Panc1 (cell line): ENCODE measurements at regions not wholly inside any gene's neighbourhood (a gene's known extent, or its start where the extent isn't known, plus 50 kb on each side); places are given as distances from the start of the nearest gene placed in this dataset.

ENCODE experiments used
- ATAC-seq: fragments of 200-7000 bp; cut with Tn5 transposase; 2 replicates; pipeline ENCODE4 v1.9.1; 2020; ENCODE audit warnings: mild to moderate bottlenecking, moderate library complexity
- BruUV-seq: library from RNA; stranded (reverse); fragments of 400-500 nt; replicated peaks from 2 replicates; lab custom pipeline; 2021; lab: Mats Ljungman, UMichigan
- CTCF ChIA-PET: fragments of 300-600 bp; sonication (Branson Sonifier 250); formaldehyde crosslinking; loops from one replicate; lab custom pipeline; 2022; ENCODE audit warnings: antibody characterized with exemption; lab: Charles Lee
- POLR2A ChIA-PET: fragments of 300-600 bp; sonication (Branson Sonifier 250); formaldehyde crosslinking; loops from one replicate; lab custom pipeline; 2022; ENCODE audit warnings: antibody characterized with exemption; lab: Charles Lee
- DNase-seq: peaks from one replicate; pipeline ENCODE4 v3.0.0-alpha.2; 2010; ENCODE audit warnings: low read depth, low spot score
- H3K27ac ChIP-seq: 2 replicates; pipeline ENCODE4 v1.5.1; 2011; ENCODE audit warnings: mild to moderate bottlenecking, low read length, inconsistent platforms
- H3K27me3 ChIP-seq: fragments of 200-500 bp; sonication (Bioruptor generic); 2 replicates; pipeline ENCODE4 v1.6.0; 2014; ENCODE audit warnings: low read length, inconsistent platforms; ENCODE audit not compliant: control insufficient read depth, insufficient read depth
- H3K36me3 ChIP-seq: fragments of 200-500 bp; sonication (Bioruptor generic); 2 replicates; pipeline ENCODE4 v1.5.1; 2014; ENCODE audit warnings: inconsistent platforms, mild to moderate bottlenecking, low read length, moderate library complexity; ENCODE audit not compliant: control insufficient read depth, insufficient read depth
- H3K4me1 ChIP-seq: 2 replicates; pipeline ENCODE4 v1.5.1; 2011; ENCODE audit warnings: inconsistent platforms, mild to moderate bottlenecking, low read length, moderate library complexity; ENCODE audit not compliant: control insufficient read depth, insufficient read depth
- H3K4me3 ChIP-seq, 2 experiments: 2 replicates each; pipeline ENCODE4 v1.5.1; 2011 to 2012; ENCODE audit warnings: low read depth in 2 of 2, low read length in 2 of 2, mild to moderate bottlenecking in 2 of 2, inconsistent platforms in 1 of 2, moderate library complexity in 1 of 2
- H3K9me3 ChIP-seq: fragments of 200-500 bp; sonication (Bioruptor generic); 2 replicates; pipeline ENCODE4 v1.5.1; 2014; ENCODE audit warnings: low read depth, mild to moderate bottlenecking, inconsistent platforms, low read length, moderate library complexity; ENCODE audit not compliant: control insufficient read depth, insufficient read depth
- CTCF ChIP-seq: fragments of 450-650 bp; IDR thresholded peaks from 2 replicates; pipeline ENCODE4 v1.5.1; 2017; ENCODE audit warnings: mild to moderate bottlenecking
- POLR2AphosphoS5 ChIP-seq: IDR thresholded peaks from 2 replicates; pipeline ENCODE4 v1.6.1; 2012; ENCODE audit warnings: mild to moderate bottlenecking, low read depth, low read length, moderate library complexity
- REST ChIP-seq, 2 experiments: IDR thresholded peaks; 2 replicates each; pipeline ENCODE4 v1.6.1; 2011 to 2012; ENCODE audit warnings: low read depth in 2 of 2, control low read depth in 1 of 2, low read length in 1 of 2, mild to moderate bottlenecking in 1 of 2, moderate library complexity in 1 of 2; ENCODE audit not compliant: insufficient read depth in 1 of 2
- SIN3A ChIP-seq: IDR thresholded peaks from 2 replicates; pipeline ENCODE4 v1.6.1; 2012; ENCODE audit warnings: low read depth, mild to moderate bottlenecking, low read length, moderate library complexity, borderline replicate concordance; ENCODE audit not compliant: insufficient read depth
- TCF7L2 ChIP-seq: IDR thresholded peaks from 2 replicates; pipeline ENCODE4 v1.6.1; 2011; ENCODE audit warnings: mild to moderate bottlenecking, low read depth, low read length, inconsistent platforms
- in situ Hi-C: cut with HindIII; loops from 2 replicates; pipeline ENCODE4 v1.10.0; 2016; ENCODE audit warnings: low sequenced_read_pairs, low pct_unique_long_range_greater_than_20kb
- intact Hi-C: fragments of 100-400 bp; cut with micrococcal nuclease; formaldehyde crosslinking; loops from one replicate; pipeline ENCODE4 v1.10.0; 2022; ENCODE audit not compliant: unreplicated experiment

- no peaks in the 10 kb centered on the region for H3K36me3 ChIP-seq
- ChIA-PET POLR2A (no interaction called here), CTCF (no interaction called here)
- H3K4me3 ChIP-seq = no peak overlapping the region
- ATAC-seq (no peak), DNase-seq (no peak)
- H3K4me1 ChIP-seq = no peaks in the 10 kb centered on the region
- intact Hi-C loops (no loop called here), in situ Hi-C loops (no loop called here)
- no TSS peak for BruUV-seq
- H3K27ac ChIP-seq = no peak overlapping the region
- TF ChIP-seq CTCF (no peak), SIN3A (no peak), POLR2AphosphoS5 (no peak), REST (IDR thresholded peaks at IDR 0.05; ENCODE audit: insufficient read depth in 1 of 2, low read depth in 2 of 2, low read length in 1 of 2) (no peak), TCF7L2 (no peak)
- H3K27me3 ChIP-seq = no peaks in the 10 kb centered on the region
- H3K9me3 ChIP-seq = no peaks in the 10 kb centered on the region
Measured at GRCh38 chr10:31147210-31147608, 115.5 kb upstream of the ZNF438 start.

GRCh38 chr10:31148951-31149350 lies 117.3 kb upstream of the ZNF438 start:
- ChIA-PET CTCF (no interaction called here), POLR2A (no interaction called here)
- in situ Hi-C loops (no loop called here), intact Hi-C loops (no loop called here)
- no peak overlapping the region for H3K4me3 ChIP-seq
- no peaks in the 10 kb centered on the region for H3K4me1 ChIP-seq
- DNase-seq = no peak
- no TSS peak for BruUV-seq
- H3K27ac ChIP-seq = no peak overlapping the region
- no peaks in the 10 kb centered on the region for H3K9me3 ChIP-seq
- no peaks in the 10 kb centered on the region for H3K27me3 ChIP-seq
- ATAC-seq = no peak
- no peak for TF ChIP-seq SIN3A
- no peak for TF ChIP-seq TCF7L2
- no peaks in the 10 kb centered on the region for H3K36me3 ChIP-seq

- Histone ChIP-seq H3K27ac (no peak overlapping the region), H3K9me3 (no peaks in the 10 kb centered on the region), H3K36me3 (no peaks in the 10 kb centered on the region), H3K4me3 (no peak overlapping the region), H3K27me3 (no peaks in the 10 kb centered on the region), H3K4me1 (no peaks in the 10 kb centered on the region)
- DNase-seq = no peak
- intact Hi-C loops (no loop called here), in situ Hi-C loops (no loop called here)
- TF ChIP-seq CTCF (no peak), SIN3A (no peak), POLR2AphosphoS5 (no peak), TCF7L2 (no peak), REST (IDR thresholded peaks at IDR 0.05; ENCODE audit: insufficient read depth in 1 of 2, low read depth in 2 of 2, low read length in 1 of 2) (no peak)
- ChIA-PET POLR2A (no interaction called here), CTCF (no interaction called here)
- no TSS peak for BruUV-seq
- no peak for ATAC-seq
Measured at GRCh38 chr10:31149835-31150512, 118.3 kb upstream of the ZNF438 start.
